ENCODE measurements at regions not wholly inside any gene's neighbourhood (a gene's known extent, or its start where the extent isn't known, plus 50 kb on each side); places are given as distances from the start of the nearest gene placed in this dataset.
"Not testable (repeated sequence)": the region's sequence is repeated elsewhere in the genome, so short reads cannot be mapped to it uniquely, and the experiment has no call there.

GRCh38 chr10:32217216-32217615, 129.7 kb downstream of the EPC1 start:
- no peaks in the 10 kb centered on the region for H3K27me3 ChIP-seq (ENCODE audit: control insufficient read depth, insufficient read depth, low read length)
- peaks cover 4% of the 10 kb centered on the region for H3K9me3 ChIP-seq (replicated peaks; ENCODE audit: low read length)
- H3K9ac ChIP-seq (ENCODE audit: low read depth, low read length), result no peak overlapping the region
- H3K4me1 ChIP-seq (ENCODE audit: control insufficient read depth, insufficient read depth, low read length), result no peaks in the 10 kb centered on the region
- no peak overlapping the region for H3K4me2 ChIP-seq (ENCODE audit: low read length)
- no peaks in the 10 kb centered on the region for H3K36me3 ChIP-seq (ENCODE audit: insufficient read depth, low read length)
- H3K4me3 ChIP-seq (ENCODE audit: low read length), result no peak overlapping the region

- not testable (repeated sequence) for H3K4me2 ChIP-seq (ENCODE audit: low read length)
Observed at GRCh38 chr10:32213838-32214237, 133.1 kb downstream of the EPC1 start.

GRCh38 chr10:32211046-32211363, 136.0 kb downstream of the EPC1 start:
- no peak overlapping the region for H3K9ac ChIP-seq (ENCODE audit: low read depth, low read length)
- no peaks in the 10 kb centered on the region for H3K36me3 ChIP-seq (ENCODE audit: insufficient read depth, low read length)
- no peak overlapping the region for H3K4me3 ChIP-seq (ENCODE audit: low read length)
- peaks cover 3% of the 10 kb centered on the region for H3K27me3 ChIP-seq (ENCODE audit: control insufficient read depth, insufficient read depth, low read length)
- H3K9me3 ChIP-seq (replicated peaks; ENCODE audit: low read length), result no peaks in the 10 kb centered on the region
- H3K4me2 ChIP-seq (ENCODE audit: low read length), result no peak overlapping the region
- peaks cover 1% of the 10 kb centered on the region for H3K4me1 ChIP-seq (ENCODE audit: control insufficient read depth, insufficient read depth, low read length)

More at GRCh38 chr10:32213838-32214237, 133.1 kb downstream of the EPC1 start:
- H3K27me3 ChIP-seq (ENCODE audit: control insufficient read depth, insufficient read depth, low read length); H3K4me3 ChIP-seq (ENCODE audit: low read length); H3K9me3 ChIP-seq (replicated peaks; ENCODE audit: low read length); H3K9ac ChIP-seq (ENCODE audit: low read depth, low read length); H3K36me3 ChIP-seq (ENCODE audit: insufficient read depth, low read length); H3K4me1 ChIP-seq (ENCODE audit: control insufficient read depth, insufficient read depth, low read length): not testable (repeated sequence)

GRCh38 chr10:32210306-32211045, 136.5 kb downstream of the EPC1 start:
- Histone ChIP-seq H3K4me2 (ENCODE audit: low read length) (no peak overlapping the region), H3K4me1 (ENCODE audit: control insufficient read depth, insufficient read depth, low read length) (peaks cover 6% of the 10 kb centered on the region), H3K9ac (ENCODE audit: low read depth, low read length) (no peak overlapping the region), H3K4me3 (ENCODE audit: low read length) (no peak overlapping the region), H3K27me3 (ENCODE audit: control insufficient read depth, insufficient read depth, low read length) (peaks cover 3% of the 10 kb centered on the region), H3K9me3 (replicated peaks; ENCODE audit: low read length) (no peaks in the 10 kb centered on the region), H3K36me3 (ENCODE audit: insufficient read depth, low read length) (no peaks in the 10 kb centered on the region)

GRCh38 chr10:32208005-32208404, 139.0 kb downstream of the EPC1 start:
- H3K4me3 ChIP-seq (ENCODE audit: low read length); H3K4me1 ChIP-seq (ENCODE audit: control insufficient read depth, insufficient read depth, low read length); H3K36me3 ChIP-seq (ENCODE audit: insufficient read depth, low read length): not testable (repeated sequence)

GRCh38 chr10:32207544-32207943, 139.4 kb downstream of the EPC1 start:
- H3K4me2 ChIP-seq (ENCODE audit: low read length), result no peak overlapping the region
- H3K9me3 ChIP-seq (replicated peaks; ENCODE audit: low read length), result peaks cover 4% of the 10 kb centered on the region
- H3K4me1 ChIP-seq (ENCODE audit: control insufficient read depth, insufficient read depth, low read length), result peaks cover 8% of the 10 kb centered on the region
- H3K36me3 ChIP-seq (ENCODE audit: insufficient read depth, low read length), result no peaks in the 10 kb centered on the region
- H3K4me3 ChIP-seq (ENCODE audit: low read length), result no peak overlapping the region
- no peak overlapping the region for H3K9ac ChIP-seq (ENCODE audit: low read depth, low read length)
- peaks cover 3% of the 10 kb centered on the region for H3K27me3 ChIP-seq (ENCODE audit: control insufficient read depth, insufficient read depth, low read length)

More at GRCh38 chr10:32208005-32208404, 139.0 kb downstream of the EPC1 start:
- H3K9ac ChIP-seq (ENCODE audit: low read depth, low read length); H3K9me3 ChIP-seq (replicated peaks; ENCODE audit: low read length); H3K27me3 ChIP-seq (ENCODE audit: control insufficient read depth, insufficient read depth, low read length); H3K4me2 ChIP-seq (ENCODE audit: low read length): not testable (repeated sequence)

GRCh38 chr10:32205670-32206069, 141.3 kb downstream of the EPC1 start:
- peaks cover 3% of the 10 kb centered on the region for H3K27me3 ChIP-seq (ENCODE audit: control insufficient read depth, insufficient read depth, low read length)
- H3K4me2 ChIP-seq (ENCODE audit: low read length), result peak overlapping the region; percentile 14
- peaks cover 8% of the 10 kb centered on the region for H3K4me1 ChIP-seq (ENCODE audit: control insufficient read depth, insufficient read depth, low read length)
- H3K36me3 ChIP-seq (ENCODE audit: insufficient read depth, low read length), result no peaks in the 10 kb centered on the region
- peaks cover 4% of the 10 kb centered on the region for H3K9me3 ChIP-seq (replicated peaks; ENCODE audit: low read length)
- no peak overlapping the region for H3K9ac ChIP-seq (ENCODE audit: low read depth, low read length)
- no peak overlapping the region for H3K4me3 ChIP-seq (ENCODE audit: low read length)

- H3K36me3 ChIP-seq (ENCODE audit: insufficient read depth, low read length), result no peaks in the 10 kb centered on the region
Observed at GRCh38 chr10:32204606-32205005, 142.4 kb downstream of the EPC1 start.

GRCh38 chr10:32199714-32200394, 143.6 kb upstream of the KIF5B start:
- H3K9me3 ChIP-seq (replicated peaks; ENCODE audit: low read length), result peaks cover 4% of the 10 kb centered on the region
- no peaks in the 10 kb centered on the region for H3K4me1 ChIP-seq (ENCODE audit: control insufficient read depth, insufficient read depth, low read length)
- no peaks in the 10 kb centered on the region for H3K27me3 ChIP-seq (ENCODE audit: control insufficient read depth, insufficient read depth, low read length)
- H3K9ac ChIP-seq (ENCODE audit: low read depth, low read length), result no peak overlapping the region
- no peak overlapping the region for H3K4me2 ChIP-seq (ENCODE audit: low read length)
- no peaks in the 10 kb centered on the region for H3K36me3 ChIP-seq (ENCODE audit: insufficient read depth, low read length)
- H3K4me3 ChIP-seq (ENCODE audit: low read length), result no peak overlapping the region

More at GRCh38 chr10:32204606-32205005, 142.4 kb downstream of the EPC1 start:
- H3K4me2 ChIP-seq (ENCODE audit: low read length), result no peak overlapping the region
- H3K27me3 ChIP-seq (ENCODE audit: control insufficient read depth, insufficient read depth, low read length), result no peaks in the 10 kb centered on the region
- H3K4me3 ChIP-seq (ENCODE audit: low read length), result no peak overlapping the region
- no peak overlapping the region for H3K9ac ChIP-seq (ENCODE audit: low read depth, low read length)
- H3K9me3 ChIP-seq (replicated peaks; ENCODE audit: low read length), result peaks cover 4% of the 10 kb centered on the region
- H3K4me1 ChIP-seq (ENCODE audit: control insufficient read depth, insufficient read depth, low read length), result peaks cover 8% of the 10 kb centered on the region

GRCh38 chr10:32197423-32197822, 141.2 kb upstream of the KIF5B start:
- H3K27me3 ChIP-seq (ENCODE audit: control insufficient read depth, insufficient read depth, low read length), result no peaks in the 10 kb centered on the region
- no peaks in the 10 kb centered on the region for H3K9me3 ChIP-seq (replicated peaks; ENCODE audit: low read length)
- H3K4me2 ChIP-seq (ENCODE audit: low read length), result no peak overlapping the region
- no peak overlapping the region for H3K9ac ChIP-seq (ENCODE audit: low read depth, low read length)
- no peaks in the 10 kb centered on the region for H3K36me3 ChIP-seq (ENCODE audit: insufficient read depth, low read length)
- H3K4me3 ChIP-seq (ENCODE audit: low read length), result no peak overlapping the region
- no peaks in the 10 kb centered on the region for H3K4me1 ChIP-seq (ENCODE audit: control insufficient read depth, insufficient read depth, low read length)

GRCh38 chr10:32190890-32191491, 134.8 kb upstream of the KIF5B start:
- H3K27me3 ChIP-seq (ENCODE audit: control insufficient read depth, insufficient read depth, low read length), result peaks cover 4% of the 10 kb centered on the region

More at GRCh38 chr10:32190890-32191491, 134.8 kb upstream of the KIF5B start:
- no peak overlapping the region for H3K4me2 ChIP-seq (ENCODE audit: low read length)
- H3K4me3 ChIP-seq (ENCODE audit: low read length), result no peak overlapping the region
- no peaks in the 10 kb centered on the region for H3K36me3 ChIP-seq (ENCODE audit: insufficient read depth, low read length)
- no peak overlapping the region for H3K9ac ChIP-seq (ENCODE audit: low read depth, low read length)
- no peaks in the 10 kb centered on the region for H3K4me1 ChIP-seq (ENCODE audit: control insufficient read depth, insufficient read depth, low read length)
- H3K9me3 ChIP-seq (replicated peaks; ENCODE audit: low read length), result no peaks in the 10 kb centered on the region

All from skeletal muscle satellite cell (primary cell).